Liver (tissue), 3 donors: ENCODE measurements at regions not wholly inside any gene's neighbourhood (a gene's known extent, or its start where the extent isn't known, plus 50 kb on each side); places are given as distances from the start of the nearest gene placed in this dataset.

ENCODE experiments used
- ATF3 ChIP-seq: IDR thresholded peaks from 2 replicates; pipeline ENCODE4 v1.6.1; 2016; ENCODE audit warnings: antibody characterized with exemption
- CTCF ChIP-seq: fragments of 150-350 bp; IDR thresholded peaks from 2 replicates; pipeline ENCODE4 v1.5.1; 2017; ENCODE audit warnings: improper control_type of control experiment, low read depth, low read length; ENCODE audit not compliant: missing input control
- EGR1 ChIP-seq, 2 donors: IDR thresholded peaks; 2 replicates each; pipeline ENCODE4 v1.6.1; 2016 to 2018; ENCODE audit warnings: antibody characterized with exemption in 2 of 2, low read depth in 2 of 2
- GABPA ChIP-seq, 2 donors: IDR thresholded peaks in 1 of 2; conservative IDR thresholded peaks in 1 of 2; 2 replicates each; pipeline ENCODE4 v1.6.1; 2016; ENCODE audit warnings: antibody characterized with exemption in 2 of 2, mild to moderate bottlenecking in 1 of 2, moderate library complexity in 1 of 2
- HNF4G ChIP-seq: IDR thresholded peaks from 2 replicates; pipeline ENCODE4 v1.6.1; 2016; ENCODE audit warnings: antibody characterized with exemption
- JUND ChIP-seq, 2 donors: IDR thresholded peaks; 2 replicates each; pipeline ENCODE4 v1.6.1; 2016; ENCODE audit warnings: antibody characterized with exemption in 2 of 2
- NR2F2 ChIP-seq: IDR thresholded peaks from 2 replicates; pipeline ENCODE4 v1.6.1; 2016; ENCODE audit warnings: antibody characterized with exemption
- RAD21 ChIP-seq, 2 donors: IDR thresholded peaks; 2 replicates each; pipeline ENCODE4 v1.6.1; 2016; ENCODE audit warnings: antibody characterized with exemption in 2 of 2, mild to moderate bottlenecking in 2 of 2
- SP1 ChIP-seq: IDR thresholded peaks from 2 replicates; pipeline ENCODE4 v1.6.1; 2018; ENCODE audit warnings: antibody characterized with exemption, mild to moderate bottlenecking
- YY1 ChIP-seq: IDR thresholded peaks from 2 replicates; pipeline ENCODE4 v1.6.1; 2016; ENCODE audit warnings: antibody characterized with exemption, mild to moderate bottlenecking
- donor health status: healthy.
- donor health status: healthy.

GRCh38 chr15:39135989-39136388 is 444.9 kb upstream of the THBS1 start:
- TF ChIP-seq CTCF = no peak
- no peak for TF ChIP-seq RAD21 (IDR thresholded peaks at IDR 0.05)
- no peak for TF ChIP-seq NR2F2
- no peak for TF ChIP-seq GABPA (IDR thresholded peaks at IDR 0.05 in 1 of 2, conservative IDR thresholded peaks at IDR 0.05 in 1 of 2)
- TF ChIP-seq HNF4G = no peak
- no peak for TF ChIP-seq JUND (IDR thresholded peaks at IDR 0.05)
- no peak for TF ChIP-seq YY1
- no peak for TF ChIP-seq ATF3
- no peak for TF ChIP-seq SP1
- TF ChIP-seq EGR1 (IDR thresholded peaks at IDR 0.05; ENCODE audit: low read depth in 2 of 2) = no peak
